ENCODE measurements at regions not wholly inside any gene's neighbourhood (a gene's known extent, or its start where the extent isn't known, plus 50 kb on each side); places are given as distances from the start of the nearest gene placed in this dataset.
"Not testable (repeated sequence)": the region's sequence is repeated elsewhere in the genome, so short reads cannot be mapped to it uniquely, and the experiment has no call there.

- DNase-seq = no peak
Observed at GRCh38 chr13:90217275-90217674, 1130.2 kb upstream of the MIR17HG start.

GRCh38 chr13:90222758-90223157 is 1124.7 kb upstream of the MIR17HG start:
- no peak for DNase-seq

DNA sequence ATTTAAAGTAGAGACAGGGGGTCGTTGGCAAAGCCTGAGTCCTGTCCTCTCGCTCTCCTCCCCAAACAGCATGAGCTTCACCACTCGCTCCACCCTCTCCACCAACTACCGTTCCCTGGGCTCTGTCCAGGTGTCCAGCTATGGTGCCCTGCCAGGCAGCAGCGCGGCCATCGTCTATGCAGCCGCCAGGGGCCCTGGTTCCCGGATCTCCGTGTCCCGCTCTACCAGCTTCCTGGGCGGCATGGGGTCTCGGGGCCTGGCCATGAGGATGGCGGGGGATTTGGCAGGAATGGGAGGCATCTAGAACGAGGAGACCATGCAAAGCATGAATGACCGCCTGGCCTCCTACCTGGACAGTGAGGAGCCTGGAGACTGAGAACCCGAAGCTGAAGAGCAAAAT is 1117.2 kb upstream of the MIR17HG start:
- no peak for DNase-seq

- no peak for DNase-seq
Observed at GRCh38 chr13:90232291-90232690, 1115.2 kb upstream of the MIR17HG start.

DNA sequence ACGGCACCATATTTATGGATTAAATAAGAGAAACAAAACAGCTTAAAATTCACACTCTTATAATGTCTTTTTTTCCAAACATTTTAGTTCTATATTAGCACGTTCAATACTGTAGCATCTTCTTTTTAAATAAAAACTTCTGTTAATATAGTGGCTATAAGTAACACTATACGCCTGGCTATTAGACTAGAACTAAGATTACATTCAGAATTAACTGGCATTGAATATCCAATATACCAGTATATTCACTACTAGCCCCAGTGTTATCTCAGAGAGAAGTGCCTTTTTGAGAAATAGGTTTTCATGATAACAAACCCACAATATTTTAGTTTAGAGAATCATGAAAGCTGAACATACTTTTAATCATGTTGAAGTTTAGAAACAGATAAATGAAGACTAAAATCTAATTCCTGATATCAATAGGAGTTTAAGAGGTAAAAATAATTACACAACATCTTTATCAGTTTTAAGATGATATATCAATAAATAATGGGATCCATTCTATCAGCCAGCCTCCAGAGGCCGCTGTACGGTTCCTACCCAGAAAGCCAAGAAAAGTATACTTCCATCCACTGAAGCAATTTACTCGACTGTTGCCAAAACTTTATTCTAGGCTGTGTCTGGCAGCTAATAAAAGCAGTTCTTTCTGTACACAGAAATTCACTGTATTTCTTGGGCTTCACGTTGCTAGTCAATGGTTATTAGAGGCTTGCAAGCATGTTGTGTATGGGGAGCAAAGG is 1113.4 kb upstream of the MIR17HG start:
- no peak for DNase-seq

DNA sequence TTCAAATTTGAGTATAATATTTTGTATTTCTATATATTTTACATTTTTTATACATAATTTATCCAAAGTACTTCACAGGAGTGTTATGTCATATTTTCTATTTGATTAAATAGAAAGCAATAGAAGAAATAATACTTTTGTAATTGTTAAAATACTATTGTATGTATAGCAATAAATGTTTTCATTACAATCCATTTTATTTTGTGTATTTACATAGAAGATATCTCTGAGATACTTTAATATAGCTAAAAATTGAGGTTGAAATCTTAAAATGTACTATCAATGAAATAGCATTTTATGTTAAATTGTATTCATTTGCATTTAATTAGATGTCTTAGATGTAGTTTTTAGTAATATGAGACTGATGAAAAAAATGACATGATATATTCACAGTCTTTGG is 1109.6 kb upstream of the MIR17HG start:
- no peak for DNase-seq

- no peak for DNase-seq
Observed at GRCh38 chr13:90238413-90238812, 1109.1 kb upstream of the MIR17HG start.

GRCh38 chr13:90239130-90239529 is 1108.4 kb upstream of the MIR17HG start:
- no peak for DNase-seq

- no peak for DNase-seq
Observed at GRCh38 chr13:90246005-90246404, 1101.5 kb upstream of the MIR17HG start.

GRCh38 chr13:90246687-90247345 is 1100.7 kb upstream of the MIR17HG start:
- DNase-seq = no peak

- no peak for DNase-seq
Observed at GRCh38 chr13:90253806-90254205, 1093.7 kb upstream of the MIR17HG start.

DNA sequence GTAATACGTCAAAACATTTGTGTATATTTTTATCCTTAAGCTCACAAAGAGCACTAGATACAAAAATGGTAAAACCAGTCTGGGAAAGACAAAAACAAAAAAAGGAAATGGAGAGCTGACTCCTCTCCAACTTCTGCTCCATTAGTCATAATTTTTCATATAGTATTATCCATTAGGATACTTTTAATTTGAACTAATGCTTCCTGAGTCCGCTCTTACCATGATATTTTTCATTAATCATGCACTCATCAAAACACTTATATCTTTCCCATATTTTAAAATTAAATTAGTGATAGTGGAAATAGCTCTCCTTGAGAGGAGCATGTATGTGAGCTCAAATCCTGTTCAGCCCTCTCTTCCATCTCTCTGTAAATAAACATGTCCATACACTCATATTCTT is 1093.0 kb upstream of the MIR17HG start:
- no peak for DNase-seq

GRCh38 chr13:90256746-90257145 is 1090.7 kb upstream of the MIR17HG start:
- no peak for DNase-seq

- DNase-seq = no peak
Observed at GRCh38 chr13:90258129-90258528, 1089.4 kb upstream of the MIR17HG start.

- no peak for DNase-seq
Observed at GRCh38 chr13:90261343-90261742, 1086.1 kb upstream of the MIR17HG start.

DNA sequence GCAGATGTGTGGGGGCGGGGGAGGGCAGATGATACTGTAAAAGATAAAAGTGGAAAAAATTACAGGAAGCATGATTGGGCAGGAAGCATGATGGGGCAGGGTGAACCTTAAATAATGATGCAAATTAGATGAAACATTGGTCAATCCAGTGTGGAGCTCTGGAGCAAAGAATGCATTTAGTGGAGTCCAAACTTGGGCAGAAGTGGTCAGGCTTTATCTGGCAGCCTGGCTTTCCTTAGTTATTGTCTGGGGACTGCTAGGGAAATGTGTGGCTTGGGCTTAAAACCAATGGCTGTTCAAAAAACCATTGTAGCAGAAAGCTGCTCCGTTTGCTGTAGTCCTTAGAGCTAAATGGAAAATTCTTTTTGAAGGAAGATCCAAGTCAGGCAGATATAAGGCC is 1077.3 kb upstream of the MIR17HG start:
- DNase-seq = no peak

GRCh38 chr13:90272356-90272755 is 1075.1 kb upstream of the MIR17HG start:
- no peak for DNase-seq

DNA sequence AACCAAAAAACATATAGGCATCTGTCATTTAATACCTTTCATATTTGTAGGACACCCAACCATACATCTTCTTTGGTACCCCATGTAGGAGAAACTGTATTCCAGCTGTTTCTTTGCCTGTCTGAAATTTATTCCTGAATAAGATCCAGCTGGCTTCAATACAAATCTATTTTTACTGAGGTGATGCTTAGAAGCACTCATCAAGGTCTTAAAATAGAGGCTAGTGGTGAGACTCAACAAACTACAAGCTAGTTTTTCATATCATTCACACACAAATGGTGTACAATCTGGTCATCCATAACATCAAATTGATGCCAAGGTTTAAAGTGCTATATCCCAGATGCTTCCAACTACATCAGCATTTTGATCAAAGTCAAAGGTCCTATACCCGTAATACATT is 1071.3 kb upstream of the MIR17HG start:
- no peak for DNase-seq

DNA sequence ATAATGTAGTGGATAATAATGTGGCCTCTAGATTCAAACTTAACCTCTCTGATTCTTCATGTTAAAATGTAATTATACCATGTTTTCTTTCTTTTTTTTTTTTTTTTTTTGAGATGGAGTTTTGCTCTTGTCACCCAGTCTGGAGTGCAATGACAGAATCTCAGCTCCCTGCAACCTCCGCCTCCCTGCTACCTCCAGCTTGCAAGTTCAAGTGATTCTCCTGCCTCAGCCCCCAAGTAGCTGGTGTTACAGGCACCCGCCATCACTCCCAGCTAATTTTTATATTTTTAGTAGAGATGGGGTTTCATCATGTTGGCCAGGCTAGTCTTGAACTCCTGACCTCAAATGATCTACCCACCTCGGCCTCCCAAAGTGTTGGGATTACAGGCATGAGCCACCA is 1069.3 kb upstream of the MIR17HG start:
- not testable (repeated sequence) for DNase-seq

DNA sequence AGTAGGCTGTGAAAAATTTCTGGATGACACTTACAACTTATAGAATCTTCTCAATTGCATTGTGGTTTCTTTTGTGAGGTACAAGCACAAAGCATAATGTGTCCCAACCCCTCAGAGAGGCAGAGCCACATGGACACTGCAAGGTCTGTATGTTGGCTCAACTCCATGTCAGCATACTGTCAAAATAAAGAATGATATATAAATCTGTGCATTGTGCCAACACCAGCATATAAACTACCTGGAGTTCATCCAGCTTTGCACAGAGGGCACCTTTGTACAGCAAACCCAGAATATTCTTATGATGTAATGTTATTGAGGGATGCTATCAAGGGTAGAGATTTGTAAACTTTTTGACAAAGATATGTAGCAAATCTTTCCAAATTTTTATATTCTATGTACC is 1065.8 kb upstream of the MIR17HG start:
- no peak for DNase-seq

- no peak for DNase-seq
Observed at GRCh38 chr13:90287521-90287920, 1060.0 kb upstream of the MIR17HG start.

GRCh38 chr13:90293793-90294361 is 1053.6 kb upstream of the MIR17HG start:
- DNase-seq = no peak

- DNase-seq = no peak
Observed at GRCh38 chr13:90299238-90299637, 1048.2 kb upstream of the MIR17HG start.

DNA sequence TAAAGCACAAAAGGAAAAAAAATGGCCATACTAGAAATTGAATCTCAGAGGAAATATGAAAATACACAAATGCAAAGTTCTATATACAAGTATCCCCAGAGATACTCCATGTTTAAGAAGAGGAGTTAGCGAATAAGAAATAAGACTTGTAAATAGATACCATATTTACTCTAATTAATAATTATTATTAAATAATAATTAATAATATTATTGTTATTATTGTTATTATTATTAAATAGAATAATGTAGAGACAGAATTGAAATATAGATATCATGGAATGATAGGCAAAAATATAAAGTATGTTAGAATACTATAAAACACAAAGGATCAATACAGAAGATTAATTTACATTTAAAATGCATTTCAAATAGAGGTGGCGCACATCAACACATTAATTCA is 1047.5 kb upstream of the MIR17HG start:
- DNase-seq = no peak
